ENCODE measurements at regions not wholly inside any gene's neighbourhood (a gene's known extent, or its start where the extent isn't known, plus 50 kb on each side); places are given as distances from the start of the nearest gene placed in this dataset.

- TF ChIP-seq CTCF (IDR thresholded peaks at IDR 0.05; ENCODE audit: extremely low read depth, missing control alignments) = no peak
- DNase-seq (ENCODE audit: low spot score) = no peak
Observed at GRCh38 chr5:24749701-24750100, 104.9 kb upstream of the CDH10 start.

- no peak for TF ChIP-seq CTCF (IDR thresholded peaks at IDR 0.05; ENCODE audit: extremely low read depth, missing control alignments)
- no peak for DNase-seq (ENCODE audit: low spot score)
Observed at GRCh38 chr5:24747327-24747726, 102.5 kb upstream of the CDH10 start.

- no peak for DNase-seq (ENCODE audit: low spot score)
- TF ChIP-seq CTCF (IDR thresholded peaks at IDR 0.05; ENCODE audit: extremely low read depth, missing control alignments) = no peak
Observed at GRCh38 chr5:24742334-24742733, 97.6 kb upstream of the CDH10 start.

- DNase-seq (ENCODE audit: low spot score) = no peak
- TF ChIP-seq CTCF (IDR thresholded peaks at IDR 0.05; ENCODE audit: extremely low read depth, missing control alignments) = no peak
Observed at GRCh38 chr5:24737163-24737562, 92.4 kb upstream of the CDH10 start.

- TF ChIP-seq CTCF (IDR thresholded peaks at IDR 0.05; ENCODE audit: extremely low read depth, missing control alignments) = no peak
- DNase-seq (ENCODE audit: low spot score) = no peak
Observed at GRCh38 chr5:24735284-24735683, 90.5 kb upstream of the CDH10 start.

GRCh38 chr5:24732184-24732583, 87.4 kb upstream of the CDH10 start:
- TF ChIP-seq CTCF (IDR thresholded peaks at IDR 0.05; ENCODE audit: extremely low read depth, missing control alignments) = no peak
- DNase-seq (ENCODE audit: low spot score) = no peak

GRCh38 chr5:24720743-24721142, 76.0 kb upstream of the CDH10 start:
- no peak for DNase-seq (ENCODE audit: low spot score)
- no peak for TF ChIP-seq CTCF (IDR thresholded peaks at IDR 0.05; ENCODE audit: extremely low read depth, missing control alignments)

Data from GM20000 (cell line).